ENCODE measurements at regions not wholly inside any gene's neighbourhood (a gene's known extent, or its start where the extent isn't known, plus 50 kb on each side); places are given as distances from the start of the nearest gene placed in this dataset.

DNA sequence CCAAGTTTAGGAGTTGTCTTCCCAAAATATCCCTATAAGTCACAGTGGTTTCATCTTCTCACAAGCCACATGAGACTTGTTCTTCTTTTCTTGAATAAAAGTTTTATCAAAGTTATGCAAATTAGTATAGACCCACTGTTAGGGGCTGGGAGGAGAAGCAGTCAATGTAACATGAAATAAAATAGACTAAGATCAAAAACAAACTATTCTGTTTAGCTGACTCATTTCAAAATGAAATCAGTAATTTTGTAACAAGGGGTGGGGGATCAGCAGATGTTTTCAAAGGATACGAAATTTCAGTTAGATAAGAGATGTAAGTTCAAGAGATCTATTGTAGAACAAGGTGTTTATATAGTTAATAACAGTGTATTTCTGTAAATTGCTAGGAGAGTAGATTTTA is 339.6 kb upstream of the PRDM1 start:
- H3K9me3 ChIP-seq = no peaks in the 10 kb centered on the region
- H3K36me3 ChIP-seq = no peaks in the 10 kb centered on the region
- H3K4me1 ChIP-seq (ENCODE audit: control insufficient read depth in 1 of 2, insufficient read depth in 1 of 2, low read depth in 1 of 2, low read length in 1 of 2) = peaks cover 6 to 11% of the 10 kb centered on the region in 2 experiments
- H3K27me3 ChIP-seq = no peaks in the 10 kb centered on the region
- no peak overlapping the region for H3K4me3 ChIP-seq (ENCODE audit: low read depth in 1 of 2, low read length in 1 of 2)
- no peak overlapping the region for H3K27ac ChIP-seq
- TF ChIP-seq, protein P1, sequence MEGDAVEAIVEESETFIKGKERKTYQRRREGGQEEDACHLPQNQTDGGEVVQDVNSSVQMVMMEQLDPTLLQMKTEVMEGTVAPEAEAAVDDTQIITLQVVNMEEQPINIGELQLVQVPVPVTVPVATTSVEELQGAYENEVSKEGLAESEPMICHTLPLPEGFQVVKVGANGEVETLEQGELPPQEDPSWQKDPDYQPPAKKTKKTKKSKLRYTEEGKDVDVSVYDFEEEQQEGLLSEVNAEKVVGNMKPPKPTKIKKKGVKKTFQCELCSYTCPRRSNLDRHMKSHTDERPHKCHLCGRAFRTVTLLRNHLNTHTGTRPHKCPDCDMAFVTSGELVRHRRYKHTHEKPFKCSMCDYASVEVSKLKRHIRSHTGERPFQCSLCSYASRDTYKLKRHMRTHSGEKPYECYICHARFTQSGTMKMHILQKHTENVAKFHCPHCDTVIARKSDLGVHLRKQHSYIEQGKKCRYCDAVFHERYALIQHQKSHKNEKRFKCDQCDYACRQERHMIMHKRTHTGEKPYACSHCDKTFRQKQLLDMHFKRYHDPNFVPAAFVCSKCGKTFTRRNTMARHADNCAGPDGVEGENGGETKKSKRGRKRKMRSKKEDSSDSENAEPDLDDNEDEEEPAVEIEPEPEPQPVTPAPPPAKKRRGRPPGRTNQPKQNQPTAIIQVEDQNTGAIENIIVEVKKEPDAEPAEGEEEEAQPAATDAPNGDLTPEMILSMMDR (IDR thresholded peaks at IDR 0.05) = no peak

DNA sequence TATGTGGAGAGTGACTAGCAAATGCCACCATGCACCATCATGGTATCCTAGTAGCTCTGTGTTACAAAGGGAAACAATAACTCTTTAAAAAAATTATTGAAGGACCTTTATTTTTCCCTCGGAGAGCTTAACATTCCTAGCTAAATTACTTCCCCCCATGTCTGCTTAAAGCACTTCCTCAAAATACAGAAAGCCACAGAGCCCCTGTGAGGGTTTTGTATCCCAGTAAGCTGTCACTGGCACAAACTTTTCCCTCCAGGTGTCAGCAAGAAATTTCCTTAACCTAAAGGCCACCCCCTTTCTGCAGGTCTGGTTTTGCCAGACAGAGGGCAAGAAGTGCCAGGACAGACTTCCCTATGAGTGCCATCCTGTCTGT is 340.0 kb upstream of the PRDM1 start:
- H3K9me3 ChIP-seq = no peaks in the 10 kb centered on the region
- no peak overlapping the region for H3K27ac ChIP-seq
- TF ChIP-seq, protein P1 (IDR thresholded peaks at IDR 0.05) = no peak
- H3K36me3 ChIP-seq = no peaks in the 10 kb centered on the region
- H3K4me3 ChIP-seq (ENCODE audit: low read depth in 1 of 2, low read length in 1 of 2) = no peak overlapping the region
- H3K27me3 ChIP-seq = no peaks in the 10 kb centered on the region
- H3K4me1 ChIP-seq (ENCODE audit: control insufficient read depth in 1 of 2, insufficient read depth in 1 of 2, low read depth in 1 of 2, low read length in 1 of 2) = peaks cover 6 to 11% of the 10 kb centered on the region in 2 experiments

DNA sequence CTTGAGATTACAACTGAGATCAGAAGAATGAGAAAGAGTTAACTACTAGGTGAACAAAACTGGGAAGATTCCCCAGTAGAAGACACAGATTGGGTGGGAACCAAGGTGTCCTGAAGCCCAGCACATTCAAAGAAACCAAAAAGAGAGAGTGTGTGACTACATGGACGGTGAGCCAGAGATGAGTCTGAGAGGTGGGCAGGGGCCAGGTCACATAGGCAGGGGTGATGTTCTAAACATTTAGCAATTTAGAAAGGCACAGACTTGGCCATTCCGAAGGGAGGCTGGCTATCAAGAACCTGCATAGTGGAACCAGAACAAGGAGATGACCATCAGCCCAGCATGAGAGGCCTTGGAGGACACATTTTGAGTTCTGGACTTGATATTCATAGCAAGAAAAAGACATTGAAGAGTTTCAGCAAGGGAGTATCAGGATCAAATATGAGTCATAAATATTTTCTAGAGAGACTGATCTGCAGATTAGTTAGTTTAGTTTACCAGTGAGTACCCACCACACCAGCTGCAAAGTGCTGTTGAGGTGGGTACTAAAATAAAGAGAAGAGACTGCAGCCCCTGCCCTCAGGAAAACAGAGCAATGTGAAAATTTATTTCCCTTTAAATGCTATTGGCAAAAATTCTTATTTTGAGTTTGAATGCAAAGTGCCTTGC is 340.5 kb upstream of the PRDM1 start:
- H3K4me3 ChIP-seq (ENCODE audit: low read depth in 1 of 2, low read length in 1 of 2) = no peak overlapping the region
- H3K36me3 ChIP-seq = no peaks in the 10 kb centered on the region
- TF ChIP-seq, protein P1 (IDR thresholded peaks at IDR 0.05) = no peak
- no peaks in the 10 kb centered on the region for H3K27me3 ChIP-seq
- H3K9me3 ChIP-seq = no peaks in the 10 kb centered on the region
- H3K27ac ChIP-seq = no peak overlapping the region
- peaks cover 6 to 11% of the 10 kb centered on the region in 2 experiments for H3K4me1 ChIP-seq (ENCODE audit: control insufficient read depth in 1 of 2, insufficient read depth in 1 of 2, low read depth in 1 of 2, low read length in 1 of 2)

DNA sequence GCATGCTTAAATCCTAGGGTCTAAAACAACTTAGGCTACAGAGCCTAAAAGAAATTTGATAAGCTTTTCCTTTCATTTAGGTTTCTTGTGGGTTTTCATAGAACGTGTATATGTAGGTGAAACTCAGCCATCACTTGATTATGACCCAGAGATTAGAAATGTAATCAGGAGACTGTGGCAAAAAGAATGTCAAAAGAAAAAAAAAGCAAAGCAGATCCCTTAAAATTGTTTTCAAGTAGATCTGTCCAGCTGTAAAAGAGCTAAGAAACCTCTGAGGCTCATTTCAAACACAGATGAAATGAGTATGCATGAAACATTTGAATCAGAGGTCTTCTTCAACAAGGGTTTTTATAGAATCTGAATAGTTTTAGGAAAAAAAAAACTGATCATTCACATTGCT is 341.3 kb upstream of the PRDM1 start:
- no peaks in the 10 kb centered on the region for H3K27me3 ChIP-seq
- H3K27ac ChIP-seq = no peak overlapping the region
- no peaks in the 10 kb centered on the region for H3K36me3 ChIP-seq
- H3K4me3 ChIP-seq (ENCODE audit: low read depth in 1 of 2, low read length in 1 of 2) = no peak overlapping the region
- H3K9me3 ChIP-seq = no peaks in the 10 kb centered on the region
- TF ChIP-seq, protein P1 (IDR thresholded peaks at IDR 0.05) = no peak
- peaks cover 6 to 11% of the 10 kb centered on the region in 2 experiments for H3K4me1 ChIP-seq (ENCODE audit: control insufficient read depth in 1 of 2, insufficient read depth in 1 of 2, low read depth in 1 of 2, low read length in 1 of 2)

DNA sequence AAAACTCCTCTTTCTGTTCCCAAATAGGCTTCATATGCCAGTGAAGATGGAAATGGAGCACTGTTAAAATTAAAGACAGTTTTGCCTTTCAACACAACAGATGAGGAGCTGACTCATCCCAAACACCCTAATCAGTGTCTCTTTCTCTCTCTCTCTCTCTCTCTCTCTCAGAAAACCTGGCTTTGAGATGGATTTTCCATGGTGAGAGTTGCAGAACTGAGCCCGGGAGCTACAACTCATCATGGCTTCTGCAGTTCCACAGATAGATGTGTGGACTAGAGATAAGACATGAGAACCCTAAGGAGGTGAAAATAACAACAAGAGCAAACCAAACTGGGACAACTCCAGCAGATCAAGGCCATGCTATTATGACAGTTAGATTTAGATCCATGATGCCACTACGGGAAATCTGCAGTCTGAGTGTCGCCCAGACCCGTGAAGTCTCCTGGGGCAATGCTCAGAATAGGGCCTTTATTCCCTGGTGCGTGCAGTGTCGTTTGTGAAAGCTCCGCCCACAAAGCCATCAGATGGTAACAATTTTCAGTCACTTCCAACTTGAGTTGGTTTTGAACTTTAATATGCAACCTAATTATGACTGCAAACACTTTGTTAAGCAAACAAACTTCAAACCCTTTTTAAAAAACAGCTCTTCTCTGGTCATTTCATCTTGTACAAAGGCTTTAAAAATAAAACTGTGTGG is 338.2 kb upstream of the PREP start:
- Histone ChIP-seq H3K36me3 (no peaks in the 10 kb centered on the region), H3K4me1 (ENCODE audit: control insufficient read depth in 1 of 2, insufficient read depth in 1 of 2, low read depth in 1 of 2, low read length in 1 of 2) (peaks cover 0 to 4% of the 10 kb centered on the region in 2 experiments), H3K27ac (no peak overlapping the region), H3K9me3 (no peaks in the 10 kb centered on the region), H3K4me3 (ENCODE audit: low read depth in 1 of 2, low read length in 1 of 2) (no peak overlapping the region), H3K27me3 (no peaks in the 10 kb centered on the region)
- TF ChIP-seq, protein P1 (IDR thresholded peaks at IDR 0.05) = no peak
